Lower leg skin (tissue), 3 donors: ENCODE measurements at regions not wholly inside any gene's neighbourhood (a gene's known extent, or its start where the extent isn't known, plus 50 kb on each side); places are given as distances from the start of the nearest gene placed in this dataset.

Experiments used
- CTCF ChIP-seq, 3 donors: fragments of 450-650 bp; IDR thresholded peaks; one replicate each; pipeline ENCODE4 v1.5.1; 2016; ENCODE audit warnings: antibody characterized with exemption in 3 of 3, mild to moderate bottlenecking in 3 of 3, moderate library complexity in 2 of 3
- POLR2A ChIP-seq, 2 donors: fragments of 450-650 bp; IDR thresholded peaks; one replicate each; pipeline ENCODE4 v1.6.1; 2016 to 2017; ENCODE audit warnings: antibody characterized with exemption in 2 of 2, mild to moderate bottlenecking in 1 of 2, moderate library complexity in 1 of 2

GRCh38 chr15:81530271-81530691 lies 156.3 kb upstream of the TMC3 start:
- TF ChIP-seq POLR2A (IDR thresholded peaks at IDR 0.05) (no peak), CTCF (IDR thresholded peaks at IDR 0.05) (no peak)
